ENCODE measurements at regions not wholly inside any gene's neighbourhood (a gene's known extent, or its start where the extent isn't known, plus 50 kb on each side); places are given as distances from the start of the nearest gene placed in this dataset.
A peak's percentile ranks its signal among the peaks of the same experiment; 100 is the strongest.
"Not testable (repeated sequence)": the region's sequence is repeated elsewhere in the genome, so short reads cannot be mapped to it uniquely, and the experiment has no call there.

GRCh38 chr9:84512493-84512892, 157.0 kb upstream of the NTRK2 start:
- no peak for FAIRE-seq

GRCh38 chr9:84513473-84513872, 156.1 kb upstream of the NTRK2 start:
- no peak for FAIRE-seq

GRCh38 chr9:84513979-84514378, 155.6 kb upstream of the NTRK2 start:
- peak; percentile 24 for FAIRE-seq

GRCh38 chr9:84514421-84514820, 155.1 kb upstream of the NTRK2 start:
- FAIRE-seq, result no peak

- no peak for FAIRE-seq
Observed at GRCh38 chr9:84517026-84517425, 152.5 kb upstream of the NTRK2 start.

- no peak for FAIRE-seq
Observed at GRCh38 chr9:84519413-84519812, 150.1 kb upstream of the NTRK2 start.

- FAIRE-seq, result no peak
Observed at GRCh38 chr9:84521208-84521607, 148.3 kb upstream of the NTRK2 start.

GRCh38 chr9:84526211-84526610, 143.3 kb upstream of the NTRK2 start:
- not testable (repeated sequence) for FAIRE-seq

- not testable (repeated sequence) for FAIRE-seq
Observed at GRCh38 chr9:84527060-84527720, 142.3 kb upstream of the NTRK2 start.

GRCh38 chr9:84535973-84536372, 133.6 kb upstream of the NTRK2 start:
- FAIRE-seq, result not testable (repeated sequence)

GRCh38 chr9:84538879-84539278, 130.7 kb upstream of the NTRK2 start:
- no peak for FAIRE-seq

- FAIRE-seq, result no peak
Observed at GRCh38 chr9:84542554-84542953, 127.0 kb upstream of the NTRK2 start.

- FAIRE-seq, result no peak
Observed at GRCh38 chr9:84554069-84554664, 115.4 kb upstream of the NTRK2 start.

- FAIRE-seq, result no peak
Observed at GRCh38 chr9:84556556-84556955, 113.0 kb upstream of the NTRK2 start.

- no peak for FAIRE-seq
Observed at GRCh38 chr9:84557751-84558150, 111.8 kb upstream of the NTRK2 start.

- no peak for FAIRE-seq
Observed at GRCh38 chr9:84563691-84564090, 105.8 kb upstream of the NTRK2 start.

GRCh38 chr9:84567805-84568204, 101.7 kb upstream of the NTRK2 start:
- no peak for FAIRE-seq

- FAIRE-seq, result no peak
Observed at GRCh38 chr9:84570482-84571154, 98.9 kb upstream of the NTRK2 start.

GRCh38 chr9:84573083-84573482, 96.4 kb upstream of the NTRK2 start:
- FAIRE-seq, result no peak

GRCh38 chr9:84575705-84576104, 93.8 kb upstream of the NTRK2 start:
- FAIRE-seq, result no peak

- no peak for FAIRE-seq
Observed at GRCh38 chr9:84583866-84584265, 85.7 kb upstream of the NTRK2 start.

GRCh38 chr9:84586662-84587061, 82.9 kb upstream of the NTRK2 start:
- no peak for FAIRE-seq

- no peak for FAIRE-seq
Observed at GRCh38 chr9:84587153-84587552, 82.4 kb upstream of the NTRK2 start.

GRCh38 chr9:84589542-84589941, 80.0 kb upstream of the NTRK2 start:
- no peak for FAIRE-seq
